Jurkat, Clone E6-1 (cell line): ENCODE measurements at regions not wholly inside any gene's neighbourhood (a gene's known extent, or its start where the extent isn't known, plus 50 kb on each side); places are given as distances from the start of the nearest gene placed in this dataset.

Experiments used
- DNase-seq: peaks from one replicate; pipeline ENCODE4 v3.0.0-alpha.2; 2011; ENCODE audit warnings: low read depth, low spot score
- H3K4me3 ChIP-seq: 2 replicates; pipeline ENCODE4 v1.5.1; 2011; ENCODE audit warnings: mild to moderate bottlenecking, low read length, control low read depth, moderate library complexity

GRCh38 chr18:32621034-32621433 is 150.4 kb upstream of the GAREM1 start:
- H3K4me3 ChIP-seq: no peak overlapping the region
- no peak for DNase-seq

GRCh38 chr18:32618546-32618945 is 147.9 kb upstream of the GAREM1 start:
- no peak for DNase-seq
- no peak overlapping the region for H3K4me3 ChIP-seq

- no peak for DNase-seq
- H3K4me3 ChIP-seq: no peak overlapping the region
These were observed 143.1 kb upstream of the GAREM1 start for GRCh38 chr18:32613821-32614220.

DNA sequence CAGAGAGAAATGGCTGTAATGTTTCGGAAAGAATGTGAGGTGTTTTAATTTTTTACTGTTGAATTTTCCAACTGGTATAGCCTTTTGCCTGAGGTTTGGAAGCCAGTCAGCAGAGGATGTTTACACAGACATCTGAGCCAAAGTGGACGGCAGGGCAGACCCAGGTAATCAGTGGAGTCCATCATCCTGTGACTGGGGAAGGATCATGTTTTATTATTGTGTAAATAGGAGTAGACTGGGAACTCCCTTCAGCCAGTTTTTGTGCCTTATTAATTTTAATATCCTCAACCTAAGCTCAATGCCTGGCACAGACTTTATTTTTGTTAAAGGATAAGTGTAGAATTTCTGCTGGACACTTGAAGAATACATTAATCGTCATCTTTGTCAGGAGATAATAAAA is 142.0 kb upstream of the GAREM1 start:
- H3K4me3 ChIP-seq: no peak overlapping the region
- DNase-seq: no peak

DNA sequence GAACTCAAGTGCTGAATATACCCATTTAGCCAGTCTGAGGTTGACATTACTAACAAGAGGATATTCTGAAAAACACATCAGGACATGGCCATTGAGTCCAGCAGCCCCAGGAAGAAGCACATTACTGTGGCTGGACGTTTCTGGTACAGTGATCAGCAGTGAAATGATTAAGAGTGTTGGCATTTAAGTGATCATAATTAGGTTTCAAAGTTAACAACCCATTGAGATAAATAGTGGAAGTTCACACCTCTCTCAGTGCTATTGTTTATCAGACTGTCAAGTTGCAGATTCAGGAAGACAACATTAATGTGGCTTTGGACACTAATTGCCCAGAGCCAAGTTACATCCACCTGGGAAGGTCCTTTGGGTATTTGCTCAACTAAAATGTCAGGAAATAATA is 139.5 kb upstream of the GAREM1 start:
- no peak overlapping the region for H3K4me3 ChIP-seq
- DNase-seq: no peak

- H3K4me3 ChIP-seq: no peak overlapping the region
- DNase-seq: no peak
These were observed 137.1 kb upstream of the GAREM1 start for GRCh38 chr18:32607816-32608215.

DNA sequence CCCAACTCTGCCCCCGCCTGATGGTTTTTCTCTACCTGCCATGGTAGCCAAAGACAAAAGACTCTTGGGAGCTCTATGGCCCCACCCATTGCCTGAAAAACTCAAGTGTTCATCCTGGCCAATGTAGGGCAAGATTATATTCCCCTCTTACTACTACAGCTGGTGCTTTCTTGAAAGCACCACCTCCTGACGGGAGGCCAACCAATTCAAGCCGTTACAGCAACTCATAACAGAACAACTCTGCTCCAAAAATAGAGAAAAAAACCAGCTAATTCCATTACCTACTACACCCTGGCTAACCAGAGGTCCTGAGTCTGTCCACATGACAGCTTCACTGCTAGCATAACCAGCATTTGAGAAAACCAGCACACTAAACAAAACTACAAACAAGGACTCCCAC is 127.5 kb upstream of the GAREM1 start:
- no peak overlapping the region for H3K4me3 ChIP-seq
- no peak for DNase-seq

DNA sequence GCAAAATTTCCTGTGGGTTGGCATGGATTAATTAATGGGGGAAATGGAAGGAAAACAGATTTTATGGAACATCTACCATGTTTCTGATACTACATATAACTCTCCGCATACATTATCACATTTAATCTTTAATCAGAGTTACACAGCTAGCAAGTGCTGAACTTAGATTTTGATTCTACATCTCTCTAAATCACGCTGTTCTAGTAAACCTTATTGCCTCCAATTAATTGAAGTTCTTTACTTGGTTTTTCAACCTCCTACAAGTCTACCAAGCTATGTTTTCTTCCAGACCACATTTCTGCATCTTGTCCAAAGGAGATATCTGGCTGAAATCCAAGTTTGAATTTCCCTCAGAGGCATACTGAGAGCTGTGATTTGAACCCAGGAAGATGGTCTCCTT is 125.8 kb upstream of the GAREM1 start:
- no peak for DNase-seq
- H3K4me3 ChIP-seq: no peak overlapping the region

- H3K4me3 ChIP-seq: no peak overlapping the region
- no peak for DNase-seq
These were observed 125.2 kb upstream of the GAREM1 start for GRCh38 chr18:32595832-32596231.

DNA sequence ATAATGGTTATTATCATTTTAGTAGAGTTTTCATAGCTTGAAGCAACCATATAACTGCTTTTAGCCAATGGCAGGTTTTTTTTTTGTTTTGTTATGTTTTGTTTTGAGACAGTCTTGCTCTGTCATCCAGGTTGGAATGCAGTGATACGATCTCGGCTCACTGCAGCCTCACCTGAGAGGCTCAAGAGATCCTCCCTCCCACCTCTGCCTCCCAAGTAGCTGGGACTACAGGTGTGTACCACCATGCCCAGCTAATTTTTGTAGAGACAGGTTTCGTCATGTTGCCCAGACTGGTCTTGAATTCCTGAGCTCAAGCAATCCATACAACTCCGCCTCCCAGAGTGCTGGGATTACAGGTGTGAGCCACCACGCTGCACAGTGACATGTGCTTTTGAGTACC is 117.5 kb upstream of the GAREM1 start:
- DNase-seq: no peak
- H3K4me3 ChIP-seq: no peak overlapping the region

DNA sequence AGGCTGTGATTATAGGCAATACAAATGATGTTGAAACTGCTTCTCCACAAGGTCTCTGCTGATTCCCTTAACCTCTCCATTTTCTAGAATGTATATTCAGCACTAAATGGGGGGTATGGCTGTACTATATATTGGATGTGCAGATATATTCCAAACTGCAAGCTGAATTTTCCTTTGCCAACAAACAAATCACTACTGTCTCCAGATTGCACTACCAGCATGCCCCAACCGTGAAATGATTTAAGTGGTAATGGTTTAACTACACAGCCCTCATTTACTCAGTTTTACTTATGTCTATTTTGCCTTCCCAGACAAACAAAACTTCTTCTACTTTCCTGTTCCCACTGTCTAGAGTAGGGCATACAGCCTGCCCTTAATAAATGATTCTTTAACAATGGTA is 112.7 kb upstream of the GAREM1 start:
- H3K4me3 ChIP-seq: no peak overlapping the region
- no peak for DNase-seq

DNA sequence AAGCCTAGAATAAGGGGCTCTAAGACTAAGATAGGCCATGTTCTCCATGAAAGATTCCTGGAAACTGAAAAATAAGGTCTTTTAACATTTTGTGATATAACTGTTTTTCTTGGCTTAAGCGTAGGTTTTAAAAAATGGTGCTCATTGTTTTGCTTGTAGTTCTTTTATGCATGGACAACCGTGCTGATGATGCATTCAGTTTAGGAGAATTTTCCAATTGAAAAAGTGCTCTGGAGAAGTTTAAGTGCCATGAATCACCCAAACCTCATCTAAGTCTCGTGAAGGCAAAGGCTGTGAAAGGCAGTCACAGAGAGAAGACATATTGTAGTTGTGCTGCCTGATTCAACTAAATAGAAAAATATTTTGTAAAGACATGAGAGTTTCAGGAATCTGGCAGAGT is 111.8 kb upstream of the GAREM1 start:
- no peak for DNase-seq
- no peak overlapping the region for H3K4me3 ChIP-seq

DNA sequence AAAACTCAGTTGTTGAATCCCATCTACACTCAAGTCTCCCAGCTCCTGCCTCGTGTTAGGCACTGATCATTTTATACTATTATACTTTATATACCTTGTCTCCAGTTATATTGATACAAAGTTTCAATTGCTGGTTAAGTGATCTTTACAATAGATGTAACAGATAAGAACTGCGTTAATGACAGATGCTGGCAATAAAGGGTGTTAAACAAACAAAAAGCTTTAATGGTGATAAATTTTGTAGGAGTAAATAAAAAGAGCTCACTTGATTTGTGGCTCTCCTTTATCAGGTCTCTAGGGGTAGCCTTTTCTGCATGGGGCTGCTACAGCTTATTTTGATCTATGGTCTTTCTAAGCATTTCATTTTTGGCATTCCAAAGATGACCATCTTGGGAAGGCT is 106.9 kb upstream of the GAREM1 start:
- no peak for DNase-seq
- H3K4me3 ChIP-seq: no peak overlapping the region

DNA sequence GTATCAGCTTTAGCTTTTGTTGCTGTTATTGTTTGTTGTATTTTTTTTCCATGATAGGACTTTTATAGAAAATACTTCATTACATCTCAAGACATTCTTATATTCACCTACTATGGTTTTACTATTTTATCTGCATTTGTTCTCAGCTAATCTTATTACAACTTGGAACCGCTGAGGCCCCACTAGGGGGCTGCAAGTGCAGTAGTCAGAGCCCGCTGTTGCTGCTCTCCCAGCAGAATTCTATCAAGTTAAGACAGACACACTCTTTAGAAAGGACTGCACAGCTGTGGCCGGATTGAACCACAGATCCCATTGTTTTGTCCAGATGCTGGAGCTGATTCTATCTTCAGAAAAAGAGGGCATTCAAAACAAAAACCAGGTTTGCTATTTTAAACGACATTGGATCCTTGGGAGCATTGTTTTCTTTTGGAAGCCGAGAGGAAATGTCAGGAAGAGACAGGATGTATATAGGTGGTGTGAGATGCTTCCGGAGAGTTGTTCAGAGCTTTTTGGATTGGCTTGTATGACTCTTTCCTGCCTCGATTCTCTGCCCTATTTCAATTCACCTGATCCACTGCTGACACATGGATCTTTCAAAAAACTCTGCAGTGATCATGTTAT is 105.7 kb upstream of the GAREM1 start:
- DNase-seq: peak; percentile 20
- no peak overlapping the region for H3K4me3 ChIP-seq

GRCh38 chr18:32566960-32567359 is 96.3 kb upstream of the GAREM1 start:
- DNase-seq: no peak
- H3K4me3 ChIP-seq: no peak overlapping the region

DNA sequence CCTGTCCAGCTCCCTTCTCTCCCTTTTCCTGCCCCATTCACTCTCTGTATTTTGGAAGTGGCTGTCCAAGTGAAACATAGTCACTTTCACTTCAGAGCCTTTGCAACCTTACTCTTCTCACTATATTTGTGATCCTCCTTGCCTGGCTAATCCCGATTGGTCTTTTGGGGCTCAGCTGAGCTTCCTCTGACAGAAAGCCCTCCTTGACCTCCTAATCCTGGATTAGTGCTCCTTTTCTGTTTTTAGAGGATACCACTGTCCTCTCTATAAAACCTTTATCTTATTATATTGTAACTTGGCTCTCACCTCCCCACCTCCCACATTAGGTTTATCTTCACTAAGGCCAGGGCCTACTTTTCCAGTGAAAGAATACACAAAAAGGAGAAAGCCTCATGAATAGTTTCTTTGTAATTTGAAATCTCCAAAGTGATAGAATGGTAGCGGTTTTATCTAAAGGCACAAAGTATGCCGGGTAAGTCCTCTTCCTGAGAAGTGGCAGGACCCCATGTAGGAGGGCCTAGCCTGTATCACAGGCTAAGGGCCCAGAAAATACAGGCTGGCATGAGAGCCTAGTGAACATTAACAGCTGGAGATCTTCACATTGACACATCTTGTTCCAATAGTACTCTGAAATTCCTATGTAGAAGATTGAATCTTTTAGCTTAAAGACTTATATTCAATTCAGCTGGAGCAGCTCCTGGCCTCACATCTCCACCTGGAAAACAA is 83.1 kb upstream of the GAREM1 start:
- no peak overlapping the region for H3K4me3 ChIP-seq
- DNase-seq: no peak

DNA sequence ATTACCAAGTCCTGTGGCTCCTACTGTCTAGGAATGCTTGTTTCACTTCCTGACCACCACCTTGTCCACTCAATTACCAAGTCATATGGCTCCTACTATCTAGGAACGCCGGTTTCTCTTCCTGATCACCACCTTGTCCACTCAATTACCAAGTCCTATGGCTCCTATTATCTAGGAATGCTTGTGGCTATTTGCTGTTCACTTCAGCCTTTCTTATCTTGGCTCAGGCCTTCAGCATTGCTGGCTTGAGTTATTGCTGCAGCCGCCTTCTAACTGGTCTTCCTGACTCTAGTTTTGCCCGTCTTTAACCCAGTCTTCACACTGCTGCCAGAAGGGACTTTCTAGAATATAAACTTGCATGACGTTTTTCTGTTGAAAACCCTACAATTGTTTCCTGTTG is 82.5 kb upstream of the GAREM1 start:
- H3K4me3 ChIP-seq: no peak overlapping the region
- no peak for DNase-seq

DNA sequence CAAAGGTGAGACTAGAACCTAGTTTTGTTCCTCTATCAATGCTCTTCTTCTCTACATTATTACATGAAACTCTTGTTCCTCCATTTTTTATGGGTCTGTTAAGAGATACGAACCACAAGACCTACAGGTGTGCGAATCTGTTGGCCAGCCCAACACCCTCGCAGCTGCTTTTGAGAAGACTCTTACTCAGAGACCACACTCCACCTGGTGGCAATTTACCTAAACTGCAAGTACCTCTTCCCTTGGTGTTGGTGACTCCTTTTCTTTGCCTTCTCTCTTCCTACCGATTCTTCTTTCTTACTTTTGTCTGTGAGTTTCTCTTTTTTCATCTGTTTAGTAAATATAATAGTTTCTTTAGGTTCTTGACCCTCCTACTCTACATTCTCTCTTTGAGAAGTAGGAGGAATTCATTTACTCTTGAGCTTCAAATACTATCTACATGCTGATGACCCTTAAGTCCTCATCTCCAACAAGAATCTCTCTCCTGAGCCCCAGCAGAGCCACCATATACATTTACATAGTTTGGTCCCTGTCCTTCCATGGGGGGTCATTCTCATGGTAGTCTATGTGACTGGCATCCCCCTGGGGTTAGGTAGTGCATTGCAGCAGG is 81.8 kb upstream of the GAREM1 start:
- H3K4me3 ChIP-seq: no peak overlapping the region
- peak; percentile 81 for DNase-seq

DNA sequence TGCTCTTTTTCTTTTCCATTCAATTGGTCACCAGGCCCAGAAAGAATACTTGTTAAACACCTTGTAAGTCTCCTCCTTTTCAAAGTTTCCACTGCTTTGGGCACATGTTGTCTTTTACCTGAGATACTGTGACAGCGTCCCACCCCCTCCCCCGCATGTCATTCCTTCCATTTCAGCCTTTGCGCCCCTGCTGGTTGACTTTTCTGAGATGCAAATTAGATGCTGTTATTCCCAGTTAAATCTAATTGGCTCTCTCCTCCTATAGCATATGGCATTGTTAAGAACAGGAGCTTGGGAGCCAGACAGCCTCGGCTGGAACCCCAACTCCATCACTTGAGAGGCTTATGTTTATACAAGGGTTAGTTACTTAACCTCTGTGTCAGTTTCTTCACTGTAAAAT is 80.3 kb upstream of the GAREM1 start:
- no peak overlapping the region for H3K4me3 ChIP-seq
- DNase-seq: no peak

GRCh38 chr18:32549248-32550110 is 78.8 kb upstream of the GAREM1 start:
- no peak overlapping the region for H3K4me3 ChIP-seq
- peak; percentile 47 for DNase-seq
